ENCODE measurements at regions not wholly inside any gene's neighbourhood (a gene's known extent, or its start where the extent isn't known, plus 50 kb on each side); places are given as distances from the start of the nearest gene placed in this dataset.
"Not testable (repeated sequence)": the region's sequence is repeated elsewhere in the genome, so short reads cannot be mapped to it uniquely, and the experiment has no call there.

DNA sequence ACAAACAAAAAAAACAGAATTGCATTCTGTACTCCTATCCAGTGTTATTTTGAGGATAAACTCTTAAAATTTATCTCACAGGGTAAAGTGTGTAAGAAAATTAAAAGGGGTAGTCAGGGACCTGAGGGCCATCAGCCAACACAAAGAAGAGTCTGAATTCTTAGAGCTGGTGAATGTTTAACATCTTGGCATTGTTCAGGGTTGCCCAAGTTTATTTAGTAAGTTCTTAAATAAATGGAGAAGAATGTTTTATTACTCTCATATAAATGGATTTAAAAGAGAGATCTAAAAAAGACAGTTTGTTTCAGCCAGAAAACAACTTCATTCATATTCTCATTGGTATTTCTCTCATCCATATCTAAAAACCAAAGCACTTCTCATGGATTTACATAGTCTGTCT is 171.7 kb downstream of the LACC1 start:
- peaks cover 6% of the 10 kb centered on the region for H3K27me3 ChIP-seq (replicated peaks; ENCODE audit: control insufficient read depth, insufficient read depth, low read length, poor library complexity, severe bottlenecking)
- no peak overlapping the region for H3K4me3 ChIP-seq (ENCODE audit: insufficient read depth, low read depth, low read length, poor library complexity, severe bottlenecking)
- DNase-seq: no peak
- H3K27ac ChIP-seq (ENCODE audit: insufficient read depth, low read length, poor library complexity, severe bottlenecking): no peak overlapping the region
- H3K36me3 ChIP-seq (ENCODE audit: control insufficient read depth, insufficient read depth, low read length): no peaks in the 10 kb centered on the region
- no peaks in the 10 kb centered on the region for H3K9me3 ChIP-seq (ENCODE audit: control insufficient read depth, low read length)
- no peaks in the 10 kb centered on the region for H3K4me1 ChIP-seq (ENCODE audit: control insufficient read depth, insufficient read depth, low read length, poor library complexity, severe bottlenecking)

DNA sequence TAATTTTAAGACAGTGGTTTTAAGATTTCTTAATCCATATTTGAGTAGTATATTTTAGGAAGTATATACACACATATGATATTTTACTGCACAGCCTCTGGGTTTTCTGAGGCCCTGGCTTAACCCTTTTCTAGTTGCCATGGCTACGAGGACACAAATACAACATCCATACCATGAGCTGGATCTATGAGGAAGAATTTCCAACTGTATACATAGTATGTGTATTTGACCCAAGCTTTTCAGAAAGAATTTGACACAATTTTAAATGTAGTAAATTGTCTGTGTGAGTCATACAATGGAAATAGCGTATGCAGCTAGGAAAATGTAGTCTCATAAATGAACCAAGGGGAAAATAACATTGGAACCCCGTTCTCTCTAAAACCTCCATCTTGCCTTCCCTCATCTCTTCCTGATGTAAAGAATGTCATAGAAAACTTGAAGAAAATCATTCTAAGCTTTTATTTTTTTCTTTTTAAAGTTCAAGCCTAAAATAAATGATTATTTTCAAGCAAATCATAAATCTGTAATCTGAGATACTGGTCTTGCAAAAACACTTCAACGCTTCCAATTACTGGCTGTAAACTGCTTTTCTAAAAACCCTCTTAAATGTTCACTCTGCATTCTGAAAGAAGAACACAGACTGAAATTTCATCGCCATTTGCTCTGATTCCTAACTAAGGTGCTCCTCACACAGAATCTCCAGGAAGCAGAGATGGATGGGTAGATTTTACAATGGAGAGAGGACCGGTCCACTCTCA is 172.4 kb downstream of the LACC1 start:
- no peaks in the 10 kb centered on the region for H3K4me1 ChIP-seq (ENCODE audit: control insufficient read depth, insufficient read depth, low read length, poor library complexity, severe bottlenecking)
- H3K9me3 ChIP-seq (ENCODE audit: control insufficient read depth, low read length): no peaks in the 10 kb centered on the region
- no peak overlapping the region for H3K4me3 ChIP-seq (ENCODE audit: insufficient read depth, low read depth, low read length, poor library complexity, severe bottlenecking)
- DNase-seq: no peak
- H3K36me3 ChIP-seq (ENCODE audit: control insufficient read depth, insufficient read depth, low read length): no peaks in the 10 kb centered on the region
- H3K27me3 ChIP-seq (replicated peaks; ENCODE audit: control insufficient read depth, insufficient read depth, low read length, poor library complexity, severe bottlenecking): peaks cover 6% of the 10 kb centered on the region
- no peak overlapping the region for H3K27ac ChIP-seq (ENCODE audit: insufficient read depth, low read length, poor library complexity, severe bottlenecking)

DNA sequence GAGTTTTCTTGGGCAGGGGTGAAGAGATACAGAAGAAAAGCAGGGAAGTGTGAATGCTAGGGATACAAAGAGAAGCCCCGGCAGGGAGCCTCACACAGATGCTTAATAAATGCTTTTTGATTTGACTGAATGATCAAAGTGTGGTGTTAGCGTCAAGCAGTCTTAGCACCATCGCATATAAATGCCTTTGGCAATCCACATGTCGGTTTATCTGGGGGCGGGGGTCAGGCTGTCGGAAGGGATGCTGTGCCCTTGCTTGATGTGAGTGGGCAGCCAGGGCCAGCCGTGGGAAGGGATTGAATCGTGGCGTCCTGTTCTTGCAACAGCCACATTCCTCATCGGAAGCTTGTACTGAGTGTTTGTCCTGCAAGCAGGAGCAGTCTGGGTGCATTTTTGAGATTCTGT is 173.1 kb downstream of the LACC1 start:
- DNase-seq: no peak
- no peak overlapping the region for H3K4me3 ChIP-seq (ENCODE audit: insufficient read depth, low read depth, low read length, poor library complexity, severe bottlenecking)
- peaks cover 6% of the 10 kb centered on the region for H3K27me3 ChIP-seq (replicated peaks; ENCODE audit: control insufficient read depth, insufficient read depth, low read length, poor library complexity, severe bottlenecking)
- no peak overlapping the region for H3K27ac ChIP-seq (ENCODE audit: insufficient read depth, low read length, poor library complexity, severe bottlenecking)
- no peaks in the 10 kb centered on the region for H3K4me1 ChIP-seq (ENCODE audit: control insufficient read depth, insufficient read depth, low read length, poor library complexity, severe bottlenecking)
- H3K36me3 ChIP-seq (ENCODE audit: control insufficient read depth, insufficient read depth, low read length): no peaks in the 10 kb centered on the region
- H3K9me3 ChIP-seq (ENCODE audit: control insufficient read depth, low read length): no peaks in the 10 kb centered on the region

DNA sequence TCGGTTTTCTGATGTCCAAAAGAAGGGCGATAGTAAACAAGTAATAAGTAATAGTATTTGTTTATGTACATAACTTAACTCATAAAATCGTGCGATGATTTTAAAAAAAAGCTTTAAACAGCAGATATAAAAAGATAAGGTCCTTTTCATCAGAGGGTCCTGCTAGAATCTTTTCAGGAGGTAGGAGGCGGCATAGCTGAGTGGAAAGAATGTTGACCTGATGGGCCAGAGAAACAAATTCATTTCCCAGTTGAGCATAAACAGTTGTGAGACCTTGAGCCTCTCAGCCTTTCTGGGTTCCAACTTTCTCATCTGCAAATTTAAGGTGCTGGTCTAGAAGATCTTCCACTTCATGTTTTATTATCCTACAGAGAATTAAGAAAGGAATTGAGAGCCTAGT is 173.5 kb downstream of the LACC1 start:
- Histone ChIP-seq H3K9me3 (ENCODE audit: control insufficient read depth, low read length) (no peaks in the 10 kb centered on the region), H3K27me3 (replicated peaks; ENCODE audit: control insufficient read depth, insufficient read depth, low read length, poor library complexity, severe bottlenecking) (peaks cover 6% of the 10 kb centered on the region), H3K4me3 (ENCODE audit: insufficient read depth, low read depth, low read length, poor library complexity, severe bottlenecking) (no peak overlapping the region), H3K27ac (ENCODE audit: insufficient read depth, low read length, poor library complexity, severe bottlenecking) (no peak overlapping the region), H3K4me1 (ENCODE audit: control insufficient read depth, insufficient read depth, low read length, poor library complexity, severe bottlenecking) (no peaks in the 10 kb centered on the region), H3K36me3 (ENCODE audit: control insufficient read depth, insufficient read depth, low read length) (no peaks in the 10 kb centered on the region)
- DNase-seq: no peak

DNA sequence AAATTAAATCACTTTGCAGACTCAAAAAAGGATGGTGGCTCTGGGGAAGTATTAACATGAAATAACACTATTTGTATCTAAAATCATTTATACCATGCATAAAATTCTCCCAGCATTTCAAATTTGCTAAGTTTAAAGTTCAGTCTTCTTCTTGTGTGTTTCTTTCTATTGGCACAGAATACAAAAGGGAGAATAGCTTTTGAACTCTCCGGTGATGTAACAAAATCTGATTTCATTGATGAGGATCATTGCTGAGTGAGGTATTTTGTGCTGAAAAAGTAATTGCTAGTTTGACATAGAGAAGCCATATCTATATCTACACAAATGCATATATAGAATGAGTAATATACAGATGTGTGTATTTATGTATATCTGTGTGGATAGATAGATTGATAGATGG is 174.8 kb downstream of the LACC1 start:
- peaks cover 10% of the 10 kb centered on the region for H3K27me3 ChIP-seq (replicated peaks; ENCODE audit: control insufficient read depth, insufficient read depth, low read length, poor library complexity, severe bottlenecking)
- no peak overlapping the region for H3K27ac ChIP-seq (ENCODE audit: insufficient read depth, low read length, poor library complexity, severe bottlenecking)
- H3K4me1 ChIP-seq (ENCODE audit: control insufficient read depth, insufficient read depth, low read length, poor library complexity, severe bottlenecking): no peaks in the 10 kb centered on the region
- H3K36me3 ChIP-seq (ENCODE audit: control insufficient read depth, insufficient read depth, low read length): no peaks in the 10 kb centered on the region
- no peak overlapping the region for H3K4me3 ChIP-seq (ENCODE audit: insufficient read depth, low read depth, low read length, poor library complexity, severe bottlenecking)
- H3K9me3 ChIP-seq (ENCODE audit: control insufficient read depth, low read length): no peaks in the 10 kb centered on the region
- DNase-seq: no peak

DNA sequence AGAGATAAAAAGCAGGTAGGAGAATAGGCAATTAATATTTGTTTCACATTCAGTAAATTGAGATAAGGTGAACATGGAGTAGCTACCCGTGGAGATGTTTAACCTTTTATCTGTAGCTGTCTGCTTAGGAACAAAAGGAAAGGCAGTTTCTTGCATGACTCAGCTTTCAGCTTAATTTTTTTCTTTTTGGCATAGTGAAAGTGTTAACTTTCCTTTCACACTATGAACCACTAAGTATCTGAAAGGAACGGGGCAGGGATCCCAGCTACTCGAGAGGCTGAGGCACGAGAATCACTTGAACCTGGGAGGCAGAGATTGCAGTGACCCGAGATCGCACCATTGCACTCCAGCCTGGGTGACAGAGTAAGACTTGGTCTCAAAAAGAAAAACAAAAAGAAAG is 176.0 kb downstream of the LACC1 start:
- not testable (repeated sequence) for H3K9me3 ChIP-seq (ENCODE audit: control insufficient read depth, low read length); H3K27ac ChIP-seq (ENCODE audit: insufficient read depth, low read length, poor library complexity, severe bottlenecking); DNase-seq; H3K36me3 ChIP-seq (ENCODE audit: control insufficient read depth, insufficient read depth, low read length); H3K4me1 ChIP-seq (ENCODE audit: control insufficient read depth, insufficient read depth, low read length, poor library complexity, severe bottlenecking); H3K4me3 ChIP-seq (ENCODE audit: insufficient read depth, low read depth, low read length, poor library complexity, severe bottlenecking)
- peaks cover 10% of the 10 kb centered on the region for H3K27me3 ChIP-seq (replicated peaks; ENCODE audit: control insufficient read depth, insufficient read depth, low read length, poor library complexity, severe bottlenecking)

DNA sequence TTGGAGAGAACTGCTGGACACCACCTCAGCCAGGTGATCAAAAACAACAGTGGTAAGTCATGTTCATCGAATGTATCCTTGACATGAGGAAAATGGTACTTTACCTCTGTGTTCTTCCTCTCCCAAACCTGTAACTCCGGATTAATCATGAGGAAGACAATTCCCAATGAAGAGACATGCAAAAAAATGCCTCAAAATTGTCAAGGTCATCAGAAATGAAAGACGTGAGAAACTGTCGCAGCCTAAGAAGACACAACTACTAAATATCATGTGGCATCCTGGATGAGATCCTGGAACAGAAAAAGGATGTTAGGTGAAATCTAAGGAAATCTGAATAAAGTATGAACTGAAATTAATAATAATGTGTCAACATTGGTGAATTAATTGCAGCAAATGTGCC is 178.4 kb downstream of the LACC1 start:
- H3K27ac ChIP-seq (ENCODE audit: insufficient read depth, low read length, poor library complexity, severe bottlenecking): no peak overlapping the region

DNA sequence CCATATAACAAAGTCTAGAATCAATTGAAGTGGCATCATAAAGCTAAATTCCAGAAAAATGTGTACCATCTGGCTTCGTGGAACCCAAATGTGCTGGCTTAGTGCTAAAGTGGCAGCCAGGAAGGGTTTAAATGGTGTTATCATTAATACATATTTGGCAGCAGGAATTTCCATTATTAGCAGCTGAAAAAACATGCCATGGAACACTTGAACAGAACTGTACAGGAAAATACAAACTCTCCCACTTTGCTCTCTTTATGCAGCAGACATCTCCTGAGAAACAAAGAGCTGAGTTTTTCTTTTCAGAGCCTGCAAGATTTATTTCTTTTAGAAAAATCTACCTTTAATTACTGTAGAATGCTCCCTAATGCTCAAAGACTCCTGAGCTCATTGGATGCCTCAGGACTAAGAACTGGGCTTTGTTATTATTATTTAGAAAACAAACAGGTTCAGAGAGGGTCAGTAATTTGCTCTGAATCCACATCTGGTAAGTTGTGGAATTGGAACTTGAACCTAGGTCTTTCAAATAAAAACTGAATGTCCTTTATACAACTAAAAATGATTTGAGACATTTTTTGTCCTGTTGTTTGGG is 179.0 kb downstream of the LACC1 start:
- H3K4me1 ChIP-seq (ENCODE audit: control insufficient read depth, insufficient read depth, low read length, poor library complexity, severe bottlenecking): no peaks in the 10 kb centered on the region
- no peak overlapping the region for H3K4me3 ChIP-seq (ENCODE audit: insufficient read depth, low read depth, low read length, poor library complexity, severe bottlenecking)
- H3K9me3 ChIP-seq (ENCODE audit: control insufficient read depth, low read length): no peaks in the 10 kb centered on the region
- H3K36me3 ChIP-seq (ENCODE audit: control insufficient read depth, insufficient read depth, low read length): no peaks in the 10 kb centered on the region
- no peak for DNase-seq
- H3K27me3 ChIP-seq (replicated peaks; ENCODE audit: control insufficient read depth, insufficient read depth, low read length, poor library complexity, severe bottlenecking): peaks cover 10% of the 10 kb centered on the region
- H3K27ac ChIP-seq (ENCODE audit: insufficient read depth, low read length, poor library complexity, severe bottlenecking): no peak overlapping the region

More for the DNA sequence above, 178.4 kb downstream of the LACC1 start:
- Histone ChIP-seq H3K27me3 (replicated peaks; ENCODE audit: control insufficient read depth, insufficient read depth, low read length, poor library complexity, severe bottlenecking) (peaks cover 10% of the 10 kb centered on the region), H3K4me3 (ENCODE audit: insufficient read depth, low read depth, low read length, poor library complexity, severe bottlenecking) (no peak overlapping the region), H3K9me3 (ENCODE audit: control insufficient read depth, low read length) (no peaks in the 10 kb centered on the region), H3K36me3 (ENCODE audit: control insufficient read depth, insufficient read depth, low read length) (no peaks in the 10 kb centered on the region), H3K4me1 (ENCODE audit: control insufficient read depth, insufficient read depth, low read length, poor library complexity, severe bottlenecking) (no peaks in the 10 kb centered on the region)
- no peak for DNase-seq

DNA sequence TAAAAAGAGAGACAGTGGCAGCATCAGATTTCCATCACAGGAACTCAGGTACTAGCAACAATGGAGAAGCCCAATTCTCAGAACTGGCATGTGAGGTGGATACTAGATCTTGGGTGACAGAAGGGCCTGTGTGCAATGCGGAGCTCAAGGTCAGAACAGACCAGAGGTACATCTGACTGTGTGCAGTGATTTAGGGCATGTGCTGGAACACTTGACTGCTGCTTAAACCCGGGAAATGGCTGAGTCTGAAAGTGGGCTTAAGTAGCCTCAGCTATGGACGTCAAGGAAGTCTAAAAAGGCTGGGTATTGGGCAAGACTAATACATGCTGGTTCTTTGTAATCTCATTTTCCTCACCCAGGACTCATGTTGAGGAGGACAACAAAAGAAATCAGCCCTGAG is 182.2 kb downstream of the LACC1 start:
- Histone ChIP-seq H3K36me3 (ENCODE audit: control insufficient read depth, insufficient read depth, low read length) (no peaks in the 10 kb centered on the region), H3K9me3 (ENCODE audit: control insufficient read depth, low read length) (no peaks in the 10 kb centered on the region), H3K27ac (ENCODE audit: insufficient read depth, low read length, poor library complexity, severe bottlenecking) (no peak overlapping the region), H3K27me3 (replicated peaks; ENCODE audit: control insufficient read depth, insufficient read depth, low read length, poor library complexity, severe bottlenecking) (peaks cover 4% of the 10 kb centered on the region), H3K4me1 (ENCODE audit: control insufficient read depth, insufficient read depth, low read length, poor library complexity, severe bottlenecking) (no peaks in the 10 kb centered on the region), H3K4me3 (ENCODE audit: insufficient read depth, low read depth, low read length, poor library complexity, severe bottlenecking) (no peak overlapping the region)
- no peak for DNase-seq

DNA sequence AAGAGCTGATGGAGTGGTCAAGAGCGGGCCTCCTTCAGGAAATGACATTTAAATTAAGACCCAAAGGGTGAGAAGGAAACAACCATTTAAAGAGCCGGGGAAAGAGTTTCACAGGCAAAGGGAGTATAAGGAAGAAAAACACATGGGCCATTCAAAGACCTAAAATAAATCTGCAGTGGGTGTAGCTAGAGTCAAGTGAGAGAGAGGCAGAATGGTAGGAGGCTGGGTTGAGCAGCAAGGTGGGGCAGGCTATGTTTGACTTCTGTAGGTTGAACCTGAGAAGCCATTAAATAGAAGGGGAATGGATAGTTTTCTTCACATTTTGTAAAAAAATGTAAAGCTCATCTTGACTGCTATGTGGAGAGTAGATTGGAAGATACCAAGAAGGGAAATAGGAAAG is 183.8 kb downstream of the LACC1 start:
- H3K27ac ChIP-seq (ENCODE audit: insufficient read depth, low read length, poor library complexity, severe bottlenecking): no peak overlapping the region
- no peak overlapping the region for H3K4me3 ChIP-seq (ENCODE audit: insufficient read depth, low read depth, low read length, poor library complexity, severe bottlenecking)
- no peaks in the 10 kb centered on the region for H3K36me3 ChIP-seq (ENCODE audit: control insufficient read depth, insufficient read depth, low read length)
- H3K27me3 ChIP-seq (replicated peaks; ENCODE audit: control insufficient read depth, insufficient read depth, low read length, poor library complexity, severe bottlenecking): peaks cover 4% of the 10 kb centered on the region
- no peaks in the 10 kb centered on the region for H3K4me1 ChIP-seq (ENCODE audit: control insufficient read depth, insufficient read depth, low read length, poor library complexity, severe bottlenecking)
- DNase-seq: no peak
- no peaks in the 10 kb centered on the region for H3K9me3 ChIP-seq (ENCODE audit: control insufficient read depth, low read length)
